T-helper 1 cell treated with Interleukin-12 subunit alpha and Interleukin-12 subunit beta and Interleukin-4 antibody, amounts not matched to agents 30 ng/mL and 1 ng/mL, for 36 hours (primary cell): ENCODE measurements at regions not wholly inside any gene's neighbourhood (a gene's known extent, or its start where the extent isn't known, plus 50 kb on each side); places are given as distances from the start of the nearest gene placed in this dataset.

Source experiments
- intact Hi-C: fragments of 100-400 bp; cut with micrococcal nuclease; formaldehyde crosslinking; loops from one replicate; pipeline ENCODE4 v1.15.1; 2024

DNA sequence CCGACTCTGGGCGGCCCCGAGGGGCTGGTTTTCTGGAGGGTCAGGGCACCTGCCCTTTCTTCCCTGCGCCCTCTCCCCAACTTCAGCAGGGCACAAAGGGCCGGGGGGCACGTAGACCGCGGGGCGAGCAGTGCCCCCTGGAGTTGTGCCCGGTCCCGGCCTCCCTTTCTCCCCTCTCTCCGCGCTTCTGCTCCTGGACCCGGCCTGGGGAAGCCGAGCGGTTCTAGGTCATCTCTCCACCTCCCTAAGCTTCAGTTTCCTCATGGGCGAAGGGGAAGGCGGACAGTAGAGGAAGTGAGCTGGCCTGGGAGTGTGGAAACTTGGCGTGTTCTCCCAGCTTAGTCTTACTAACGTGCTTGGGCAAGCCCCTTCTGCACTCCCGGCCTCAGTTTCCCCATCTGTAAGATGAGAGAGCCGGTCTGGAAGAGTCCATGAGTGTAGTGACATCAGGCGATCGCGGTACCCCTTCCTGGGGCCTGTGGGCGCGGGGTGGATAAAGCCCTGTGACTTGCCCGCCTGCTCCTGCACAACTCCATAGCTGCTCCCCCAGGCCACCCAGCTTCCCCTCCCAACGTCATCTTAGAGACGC lies 158.6 kb upstream of the PARP11 start:
- intact Hi-C loops, result loop anchor here (1.0 to 2.0 kb wide), 3 partner anchors 75 to 158 kb away; partner anchors contain the start of gene PARP11

DNA sequence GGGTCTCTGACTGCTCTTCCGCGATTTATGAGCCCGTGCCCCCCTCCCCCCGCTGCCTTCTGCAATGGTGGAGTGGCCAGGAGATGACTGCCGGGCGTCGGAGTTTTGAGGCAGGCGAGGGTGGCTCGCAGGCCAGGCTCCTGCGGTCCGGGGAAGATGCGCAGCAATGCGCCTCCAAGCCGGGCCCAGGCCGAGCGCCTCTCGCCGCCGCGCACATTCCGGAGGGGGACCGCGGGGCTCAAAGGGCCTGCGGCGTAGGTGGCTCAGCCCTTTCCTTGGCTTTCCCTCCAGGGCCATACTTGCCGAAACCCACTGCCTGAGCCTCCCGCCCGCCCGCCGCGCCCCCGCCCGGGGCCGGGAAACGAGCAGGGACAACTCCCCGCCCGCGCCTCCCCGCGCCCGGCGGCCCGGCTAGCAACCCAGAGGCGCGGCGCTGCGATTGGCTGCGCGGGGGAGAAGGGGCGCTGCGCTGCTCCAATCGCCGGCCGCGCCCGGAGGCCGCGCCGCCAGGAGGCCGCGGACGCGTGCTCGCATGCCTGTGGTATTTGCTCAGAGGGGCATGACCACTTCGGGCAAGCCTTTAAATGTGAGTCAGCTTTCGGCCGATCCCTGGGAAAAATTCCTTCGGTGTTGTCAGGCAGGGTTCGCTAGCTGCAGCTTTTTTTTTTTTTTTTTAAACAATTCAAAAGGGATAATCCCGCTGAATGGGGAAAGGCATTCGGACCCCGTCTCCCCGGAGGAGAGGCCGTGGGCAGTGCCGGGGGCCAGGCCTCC lies 157.9 kb upstream of the PARP11 start:
- intact Hi-C loops, result loop anchor here (1.0 to 2.0 kb wide), 3 partner anchors 76 to 158 kb away; partner anchors contain the start of gene PARP11

DNA sequence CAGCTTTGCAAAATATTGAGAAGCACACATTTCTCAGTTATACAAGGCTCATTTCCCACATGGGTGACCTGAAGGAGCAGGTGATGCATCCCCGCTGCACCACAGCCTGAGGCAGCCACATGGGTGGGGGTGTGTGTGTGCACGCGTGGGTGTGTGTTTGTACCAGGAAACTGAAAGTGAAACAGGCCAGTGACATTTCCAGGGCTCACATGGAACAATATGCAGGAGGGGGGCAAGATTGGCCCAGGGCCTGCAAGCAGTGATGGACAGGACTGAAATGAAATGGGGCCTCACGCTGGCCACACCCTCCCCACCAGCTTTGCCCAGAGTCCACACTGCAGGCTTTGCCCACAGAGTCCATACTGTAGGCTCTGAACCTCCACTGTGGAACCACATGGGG lies 154.2 kb upstream of the PARP11 start:
- intact Hi-C loops, result loop anchor here (1.0 kb wide), 1 partner anchor 116 kb away; no protein-coding TSS in a partner anchor

DNA sequence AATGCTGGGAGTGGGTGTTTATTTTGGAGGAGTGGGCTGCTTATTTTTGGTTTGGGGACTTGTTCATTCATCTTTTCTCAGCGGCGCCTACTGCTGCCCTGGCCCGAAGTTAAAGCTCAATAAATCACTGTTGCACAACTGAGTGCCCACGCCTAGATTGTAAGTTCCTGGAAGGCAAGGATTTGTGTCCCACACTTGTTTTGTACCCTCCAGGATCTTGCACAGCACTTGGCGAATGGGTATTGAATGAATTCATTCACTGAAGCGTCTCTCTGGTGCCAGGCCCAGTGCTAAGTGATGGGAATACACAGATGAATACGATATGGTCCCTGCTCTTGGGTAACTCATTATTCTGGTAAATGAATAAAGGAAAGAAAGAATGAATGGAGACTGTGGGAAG lies 153.3 kb upstream of the PARP11 start:
- intact Hi-C loops, result no loop called here

DNA sequence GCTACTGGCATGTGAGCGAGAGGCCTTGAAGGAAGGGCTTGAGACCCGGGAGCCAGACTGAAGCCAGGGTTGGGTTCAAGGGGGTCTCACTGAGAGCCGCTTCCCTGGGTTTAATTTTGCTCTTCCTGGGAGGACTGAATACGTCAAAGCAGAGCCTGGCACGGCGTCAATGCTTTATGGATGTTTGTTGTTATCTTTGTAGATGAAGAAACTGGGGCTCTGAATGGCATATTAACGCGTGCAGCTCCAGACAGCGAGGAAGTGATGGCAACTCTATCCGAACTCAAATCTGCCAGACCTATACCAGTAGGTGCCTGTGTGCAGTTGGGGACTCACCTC lies 152.8 kb upstream of the PARP11 start:
- intact Hi-C loops, result no loop called here

GRCh38 chr12:4025181-4026019 lies 152.2 kb upstream of the PARP11 start:
- intact Hi-C loops, result no loop called here

GRCh38 chr12:4024701-4025100 lies 151.5 kb upstream of the PARP11 start:
- intact Hi-C loops, result no loop called here

GRCh38 chr12:4015225-4016091 lies 142.3 kb upstream of the PARP11 start:
- intact Hi-C loops, result no loop called here

DNA sequence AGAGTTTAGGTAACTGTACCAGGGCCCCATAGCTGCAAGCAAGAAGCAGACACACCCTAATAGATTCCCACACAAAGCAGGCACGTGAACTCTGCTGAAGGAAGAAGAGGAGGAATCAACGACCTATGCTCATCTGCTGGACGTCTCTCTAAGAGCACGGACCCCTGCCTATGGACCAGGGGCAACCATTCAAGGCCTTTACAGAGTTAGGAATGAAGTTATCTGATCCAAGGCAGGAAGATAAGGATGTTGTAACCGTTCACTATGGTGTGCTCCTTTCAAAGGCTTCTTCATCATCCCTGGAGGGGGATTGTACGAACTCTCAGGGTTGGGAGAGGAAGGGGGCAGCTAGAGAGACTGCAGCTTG lies 141.6 kb upstream of the PARP11 start:
- intact Hi-C loops, result no loop called here

DNA sequence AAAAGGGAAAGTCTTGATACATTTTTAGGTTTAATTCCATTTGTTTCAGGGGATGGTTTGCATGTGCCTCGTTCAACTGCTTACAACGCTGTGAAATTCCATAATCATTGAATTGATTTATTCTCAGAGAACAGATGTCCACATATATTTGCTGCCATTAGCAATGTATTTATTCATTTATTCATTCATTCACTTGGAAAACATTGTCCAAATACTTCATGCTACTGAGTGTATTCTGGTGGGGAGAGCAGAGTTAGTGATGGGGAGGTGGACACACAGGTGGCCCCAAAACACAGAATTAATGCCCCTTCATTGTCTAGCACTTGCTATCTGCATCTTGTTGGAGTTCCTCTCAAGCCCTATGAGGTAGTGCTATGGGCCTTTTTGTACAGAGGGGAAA lies 141.2 kb upstream of the PARP11 start:
- intact Hi-C loops, result no loop called here

- intact Hi-C loops, result no loop called here
These were observed 140.1 kb upstream of the PARP11 start for GRCh38 chr12:4012977-4013968.

DNA sequence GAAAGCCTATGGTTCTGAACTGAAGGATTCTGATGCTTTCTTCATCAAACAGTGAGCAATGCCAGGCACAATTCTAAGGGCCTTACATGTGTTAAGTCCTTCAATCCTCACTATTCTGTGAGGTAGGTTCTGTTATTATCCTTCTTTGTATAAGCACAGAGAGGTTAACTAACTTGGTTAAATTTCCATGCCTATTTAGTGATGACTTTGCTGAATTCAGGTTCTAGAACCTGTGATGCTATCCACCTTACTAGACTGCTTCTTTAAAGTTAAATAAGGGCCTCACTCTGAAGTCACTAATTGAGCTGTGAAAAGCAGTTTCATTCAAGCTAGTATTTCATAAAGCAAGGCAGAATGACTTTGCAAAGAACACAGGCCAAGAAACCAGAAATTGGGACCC lies 138.9 kb upstream of the PARP11 start:
- intact Hi-C loops, result no loop called here

DNA sequence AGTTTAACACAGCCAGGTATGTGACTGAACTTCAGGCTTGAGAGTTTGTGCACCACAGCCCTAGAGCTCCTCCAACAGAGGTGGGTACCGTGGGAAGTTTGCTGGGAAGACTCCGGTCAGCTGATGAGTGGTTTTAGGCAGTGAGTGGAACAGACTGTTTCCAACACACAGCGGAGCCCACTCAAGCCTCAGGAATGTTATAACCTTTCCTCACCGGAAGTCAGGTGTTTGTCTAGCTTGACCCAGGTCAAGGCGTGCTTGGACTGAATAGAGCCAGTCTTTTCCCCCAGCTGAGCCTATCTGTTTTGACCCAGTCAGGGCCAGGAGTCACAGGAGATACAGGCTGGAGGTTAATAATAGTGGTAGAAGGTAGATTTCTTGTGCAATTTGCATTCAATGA lies 138.4 kb upstream of the PARP11 start:
- intact Hi-C loops, result no loop called here

GRCh38 chr12:4009979-4010704 lies 136.9 kb upstream of the PARP11 start:
- intact Hi-C loops, result loop anchor here (10.0 kb wide), 1 partner anchor 45 kb away; no protein-coding TSS in a partner anchor

GRCh38 chr12:4006743-4007142 lies 133.5 kb upstream of the PARP11 start:
- intact Hi-C loops, result loop anchor here (10.0 kb wide), 1 partner anchor 48 kb away; no protein-coding TSS in a partner anchor

DNA sequence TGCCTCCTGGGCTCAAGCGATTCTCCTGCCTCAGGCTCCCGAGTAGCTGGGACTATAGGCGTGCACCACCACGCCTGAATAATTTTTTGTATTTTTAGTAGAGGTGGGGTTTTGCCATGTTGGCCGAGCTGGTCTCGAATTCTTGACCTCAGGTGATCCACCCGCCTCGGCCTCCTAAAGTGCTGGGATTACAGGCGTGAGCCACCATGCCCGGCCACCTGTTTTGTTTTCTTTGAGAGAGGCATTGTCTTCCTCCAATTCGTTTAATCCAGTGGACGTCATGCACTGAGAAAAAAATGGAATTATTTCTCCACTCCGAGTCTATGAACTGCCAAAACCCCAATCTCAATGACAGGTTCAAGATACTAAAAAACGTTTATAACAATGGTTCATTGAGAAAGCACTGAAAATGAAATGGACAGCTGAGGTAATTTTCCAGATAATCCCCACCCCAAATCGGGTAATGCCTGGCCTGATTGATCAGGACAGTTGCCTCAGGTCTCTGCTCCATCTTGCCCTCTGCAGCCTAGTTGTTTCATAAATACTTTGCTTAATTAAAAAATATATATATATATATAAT lies 132.7 kb upstream of the PARP11 start:
- intact Hi-C loops, result loop anchor here (10.0 kb wide), 1 partner anchor 49 kb away; no protein-coding TSS in a partner anchor

DNA sequence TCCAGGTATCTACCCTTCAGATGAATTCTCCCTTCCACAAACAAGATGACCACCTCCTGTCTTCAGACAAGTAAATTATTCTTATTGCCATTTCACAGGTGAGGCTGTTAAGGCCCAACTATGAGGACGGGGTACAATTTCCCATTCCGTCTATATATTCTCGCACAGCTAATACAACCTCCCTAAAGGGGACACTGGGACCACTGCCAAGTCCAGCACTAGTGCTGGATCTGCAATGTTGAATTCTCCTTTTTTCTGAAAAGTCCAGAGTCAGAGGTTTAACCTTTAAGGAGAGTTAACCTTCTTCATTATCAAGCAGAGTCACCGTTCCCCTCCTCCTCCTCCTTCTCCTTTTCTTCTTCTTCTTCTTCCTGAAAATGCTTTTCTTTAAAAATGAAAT lies 130.4 kb upstream of the PARP11 start:
- intact Hi-C loops, result loop anchor here (10.0 kb wide), 1 partner anchor 51 kb away; no protein-coding TSS in a partner anchor

DNA sequence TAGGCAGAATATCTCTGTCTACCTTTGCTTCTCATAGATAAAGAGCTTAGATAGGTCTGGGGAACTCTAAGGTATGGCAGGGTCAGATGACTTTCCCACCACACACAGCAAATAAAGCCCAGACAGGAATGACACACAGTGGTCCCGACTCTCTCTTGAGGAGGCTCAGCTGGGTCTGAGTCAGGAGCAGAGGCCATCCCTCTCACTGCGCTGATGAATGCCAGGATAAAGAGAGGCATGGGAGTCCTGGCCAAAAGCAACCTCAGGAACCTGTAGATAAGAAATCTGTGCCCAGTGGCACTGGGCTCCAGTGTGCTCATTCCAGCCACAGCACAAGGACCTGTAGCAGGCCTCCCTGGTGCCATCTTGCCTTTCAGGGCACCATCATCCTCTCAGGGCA lies 129.4 kb upstream of the PARP11 start:
- intact Hi-C loops, result loop anchor here (10.0 kb wide), 1 partner anchor 52 kb away; no protein-coding TSS in a partner anchor

GRCh38 chr12:4001841-4002240 lies 128.6 kb upstream of the PARP11 start:
- intact Hi-C loops, result loop anchor here (10.0 kb wide), 1 partner anchor 53 kb away; no protein-coding TSS in a partner anchor
